ENCODE measurements at regions not wholly inside any gene's neighbourhood (a gene's known extent, or its start where the extent isn't known, plus 50 kb on each side); places are given as distances from the start of the nearest gene placed in this dataset.

GRCh38 chr9:16112116-16112515 is 559.3 kb downstream of the CCDC171 start:
- TF ChIP-seq CTCF (IDR thresholded peaks at IDR 0.05; ENCODE audit: low read length) (no peak), EZH2 (optimal IDR thresholded peaks at IDR 0.05; ENCODE audit: low read depth, low read length) (no peak)

Measured in MM.1S (cell line).